GM23338 (cell line): ENCODE measurements at regions not wholly inside any gene's neighbourhood (a gene's known extent, or its start where the extent isn't known, plus 50 kb on each side); places are given as distances from the start of the nearest gene placed in this dataset.
A peak's percentile ranks its signal among the peaks of the same experiment; 100 is the strongest.

Experiments
- EZH2 ChIP-seq: fragments of 200-600 bp; sonication (generic); IDR thresholded peaks from one replicate; pipeline ENCODE4 v1.8.0; 2017; ENCODE audit warnings: antibody characterized with exemption, mild to moderate bottlenecking, low read depth; ENCODE audit not compliant: unreplicated experiment
- POLR2AphosphoS5 ChIP-seq: IDR thresholded peaks from 2 replicates; pipeline ENCODE4 v1.6.1; 2016; ENCODE audit warnings: antibody characterized with exemption, low read depth
- TF ChIP-seq, protein P1 (sequence below), 2 experiments: fragments of 200-600 bp in 1 of 2; sonication (generic) in 1 of 2; conservative IDR thresholded peaks; 2 replicates each; pipeline versions ENCODE4 v1.5.1 to v1.6.1; 2016 to 2017; ENCODE audit warnings: antibody characterized with exemption in 2 of 2, low read depth in 2 of 2, mild to moderate bottlenecking in 2 of 2, moderate library complexity in 1 of 2

DNA sequence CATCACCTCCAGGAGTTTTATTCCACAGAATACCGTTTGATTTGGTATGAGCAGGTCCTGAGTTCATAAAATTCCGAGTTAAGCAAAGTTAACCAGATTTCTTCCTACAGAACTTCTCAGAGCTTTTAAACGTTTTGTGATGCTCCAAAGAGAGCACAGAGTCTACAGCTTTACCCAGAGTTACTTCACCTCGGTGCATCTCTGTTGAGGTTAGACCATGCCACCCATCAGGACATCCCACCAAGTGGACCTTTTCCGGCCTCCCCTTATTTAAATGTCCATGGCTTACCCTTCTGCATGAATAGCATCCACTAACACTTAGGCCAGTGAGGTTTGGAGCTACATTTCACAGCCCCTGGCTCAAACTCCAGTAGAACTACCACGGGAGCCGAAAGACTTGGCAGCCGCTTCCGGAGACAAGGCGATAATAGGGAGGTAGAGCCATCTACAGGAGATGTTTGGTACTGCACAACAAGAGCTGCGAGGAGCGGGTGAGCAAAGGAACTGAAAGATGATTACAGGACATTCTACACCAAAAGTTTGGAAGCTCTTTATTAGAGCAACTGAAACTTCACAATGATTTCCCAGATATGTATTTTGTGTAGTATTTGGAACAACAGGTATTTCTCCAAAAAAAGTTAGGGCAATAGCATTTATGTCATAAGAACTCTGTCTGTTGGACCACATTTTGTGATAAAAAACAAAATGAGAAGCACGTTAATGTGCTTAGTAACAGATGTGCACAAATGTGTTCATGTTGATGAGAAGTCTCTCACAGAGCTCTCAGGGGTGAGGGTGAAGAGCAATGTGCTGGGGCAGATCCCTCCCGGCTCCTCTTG lies 174.7 kb downstream of the HERPUD2 start:
- TF ChIP-seq POLR2AphosphoS5 (no peak), EZH2 (no peak)
- TF ChIP-seq, protein P1, sequence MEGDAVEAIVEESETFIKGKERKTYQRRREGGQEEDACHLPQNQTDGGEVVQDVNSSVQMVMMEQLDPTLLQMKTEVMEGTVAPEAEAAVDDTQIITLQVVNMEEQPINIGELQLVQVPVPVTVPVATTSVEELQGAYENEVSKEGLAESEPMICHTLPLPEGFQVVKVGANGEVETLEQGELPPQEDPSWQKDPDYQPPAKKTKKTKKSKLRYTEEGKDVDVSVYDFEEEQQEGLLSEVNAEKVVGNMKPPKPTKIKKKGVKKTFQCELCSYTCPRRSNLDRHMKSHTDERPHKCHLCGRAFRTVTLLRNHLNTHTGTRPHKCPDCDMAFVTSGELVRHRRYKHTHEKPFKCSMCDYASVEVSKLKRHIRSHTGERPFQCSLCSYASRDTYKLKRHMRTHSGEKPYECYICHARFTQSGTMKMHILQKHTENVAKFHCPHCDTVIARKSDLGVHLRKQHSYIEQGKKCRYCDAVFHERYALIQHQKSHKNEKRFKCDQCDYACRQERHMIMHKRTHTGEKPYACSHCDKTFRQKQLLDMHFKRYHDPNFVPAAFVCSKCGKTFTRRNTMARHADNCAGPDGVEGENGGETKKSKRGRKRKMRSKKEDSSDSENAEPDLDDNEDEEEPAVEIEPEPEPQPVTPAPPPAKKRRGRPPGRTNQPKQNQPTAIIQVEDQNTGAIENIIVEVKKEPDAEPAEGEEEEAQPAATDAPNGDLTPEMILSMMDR (conservative IDR thresholded peaks at IDR 0.05; ENCODE audit: low read depth in 2 of 2): peak; percentile 87 to 90
